Ovary (tissue), 3 donors: ENCODE measurements at regions not wholly inside any gene's neighbourhood (a gene's known extent, or its start where the extent isn't known, plus 50 kb on each side); places are given as distances from the start of the nearest gene placed in this dataset.

Source experiments
- EP300 ChIP-seq: sonication (generic); formaldehyde crosslinking; IDR thresholded peaks from one replicate; pipeline ENCODE4 v1.6.1; 2017; ENCODE audit warnings: antibody characterized with exemption
- POLR2A ChIP-seq: fragments of 450-650 bp; IDR thresholded peaks from one replicate; pipeline ENCODE4 v1.6.1; 2017; ENCODE audit warnings: antibody characterized with exemption, mild to moderate bottlenecking, moderate library complexity
- TF ChIP-seq, protein P1 (sequence below), 3 donors: fragments of 450-650 bp in 2 of 3; fragments of 200-600 bp in 1 of 3; IDR thresholded peaks; one replicate each; pipeline versions ENCODE4 v1.5.1 to v1.8.0; 2016 to 2022; ENCODE audit warnings: antibody characterized with exemption in 3 of 3, mild to moderate bottlenecking in 1 of 3
- donor health status: DM: no; HTN: no; CAD: no.

GRCh38 chr16:47895146-47895545 is 260.6 kb downstream of the ABCC12 start:
- TF ChIP-seq POLR2A (no peak), EP300 (no peak)
- TF ChIP-seq, protein P1, sequence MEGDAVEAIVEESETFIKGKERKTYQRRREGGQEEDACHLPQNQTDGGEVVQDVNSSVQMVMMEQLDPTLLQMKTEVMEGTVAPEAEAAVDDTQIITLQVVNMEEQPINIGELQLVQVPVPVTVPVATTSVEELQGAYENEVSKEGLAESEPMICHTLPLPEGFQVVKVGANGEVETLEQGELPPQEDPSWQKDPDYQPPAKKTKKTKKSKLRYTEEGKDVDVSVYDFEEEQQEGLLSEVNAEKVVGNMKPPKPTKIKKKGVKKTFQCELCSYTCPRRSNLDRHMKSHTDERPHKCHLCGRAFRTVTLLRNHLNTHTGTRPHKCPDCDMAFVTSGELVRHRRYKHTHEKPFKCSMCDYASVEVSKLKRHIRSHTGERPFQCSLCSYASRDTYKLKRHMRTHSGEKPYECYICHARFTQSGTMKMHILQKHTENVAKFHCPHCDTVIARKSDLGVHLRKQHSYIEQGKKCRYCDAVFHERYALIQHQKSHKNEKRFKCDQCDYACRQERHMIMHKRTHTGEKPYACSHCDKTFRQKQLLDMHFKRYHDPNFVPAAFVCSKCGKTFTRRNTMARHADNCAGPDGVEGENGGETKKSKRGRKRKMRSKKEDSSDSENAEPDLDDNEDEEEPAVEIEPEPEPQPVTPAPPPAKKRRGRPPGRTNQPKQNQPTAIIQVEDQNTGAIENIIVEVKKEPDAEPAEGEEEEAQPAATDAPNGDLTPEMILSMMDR (IDR thresholded peaks at IDR 0.05), result no peak
